ENCODE measurements at regions not wholly inside any gene's neighbourhood (a gene's known extent, or its start where the extent isn't known, plus 50 kb on each side); places are given as distances from the start of the nearest gene placed in this dataset.

DNA sequence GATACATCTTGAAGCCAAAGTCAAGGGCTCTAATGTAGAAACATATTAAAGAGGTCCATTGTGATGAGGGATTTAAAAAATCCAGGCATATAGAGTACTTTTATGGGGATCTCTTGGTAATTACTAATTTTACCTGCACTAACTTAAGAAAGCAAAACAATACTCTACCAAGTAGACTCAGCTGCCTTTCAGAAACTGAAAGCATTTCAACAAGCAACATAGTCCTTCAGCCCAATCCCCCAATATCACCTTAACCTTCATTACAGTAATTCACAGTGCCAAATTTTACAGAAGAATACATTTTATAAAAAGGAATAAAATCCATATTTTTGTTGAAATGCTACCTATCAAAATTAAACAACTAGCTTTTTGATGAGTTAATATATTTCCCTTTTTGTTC lies 422.9 kb downstream of the DTHD1 start:
- no peaks in the 10 kb centered on the region for H3K36me3 Mint-ChIP-seq (ENCODE audit: insufficient read depth, unreplicated experiment)
- BruUV-seq (replicated peaks), result no TSS peak

DNA sequence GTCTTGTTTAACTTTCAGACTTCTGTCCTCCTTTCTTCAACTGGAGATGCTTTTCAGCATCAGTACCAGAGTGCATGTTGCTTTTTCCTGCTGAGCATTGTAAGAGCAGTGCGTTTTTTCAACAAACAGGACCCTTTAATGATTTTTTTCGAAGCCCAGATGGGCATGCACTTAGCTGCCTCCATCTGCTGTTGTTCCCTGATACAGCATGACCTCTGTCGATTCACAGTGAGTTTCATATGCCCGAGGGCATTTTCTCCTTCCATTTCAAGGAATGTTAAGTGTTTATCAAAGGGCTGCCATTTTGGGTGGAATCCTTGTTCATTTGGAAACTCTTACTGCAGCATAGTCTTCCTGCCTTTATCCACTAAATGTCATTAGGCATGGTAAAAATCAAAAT lies 428.6 kb downstream of the DTHD1 start:
- no peaks in the 10 kb centered on the region for H3K4me1 Mint-ChIP-seq (ENCODE audit: low read depth, unreplicated experiment)
- no peaks in the 10 kb centered on the region for H3K9me3 Mint-ChIP-seq (ENCODE audit: low read depth, unreplicated experiment)
- no peaks in the 10 kb centered on the region for H3K27me3 Mint-ChIP-seq (ENCODE audit: unreplicated experiment)
- CTCF ChIA-PET, result no interaction called here
- no TSS peak for BruUV-seq (replicated peaks)
- TF ChIP-seq, protein P1, sequence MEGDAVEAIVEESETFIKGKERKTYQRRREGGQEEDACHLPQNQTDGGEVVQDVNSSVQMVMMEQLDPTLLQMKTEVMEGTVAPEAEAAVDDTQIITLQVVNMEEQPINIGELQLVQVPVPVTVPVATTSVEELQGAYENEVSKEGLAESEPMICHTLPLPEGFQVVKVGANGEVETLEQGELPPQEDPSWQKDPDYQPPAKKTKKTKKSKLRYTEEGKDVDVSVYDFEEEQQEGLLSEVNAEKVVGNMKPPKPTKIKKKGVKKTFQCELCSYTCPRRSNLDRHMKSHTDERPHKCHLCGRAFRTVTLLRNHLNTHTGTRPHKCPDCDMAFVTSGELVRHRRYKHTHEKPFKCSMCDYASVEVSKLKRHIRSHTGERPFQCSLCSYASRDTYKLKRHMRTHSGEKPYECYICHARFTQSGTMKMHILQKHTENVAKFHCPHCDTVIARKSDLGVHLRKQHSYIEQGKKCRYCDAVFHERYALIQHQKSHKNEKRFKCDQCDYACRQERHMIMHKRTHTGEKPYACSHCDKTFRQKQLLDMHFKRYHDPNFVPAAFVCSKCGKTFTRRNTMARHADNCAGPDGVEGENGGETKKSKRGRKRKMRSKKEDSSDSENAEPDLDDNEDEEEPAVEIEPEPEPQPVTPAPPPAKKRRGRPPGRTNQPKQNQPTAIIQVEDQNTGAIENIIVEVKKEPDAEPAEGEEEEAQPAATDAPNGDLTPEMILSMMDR (IDR thresholded peaks at IDR 0.05; ENCODE audit: unreplicated experiment), result no peak
- H3K27ac Mint-ChIP-seq (ENCODE audit: unreplicated experiment), result no peak overlapping the region
- no peaks in the 10 kb centered on the region for H3K36me3 Mint-ChIP-seq (ENCODE audit: insufficient read depth, unreplicated experiment)
- no peak for DNase-seq
- no peak overlapping the region for H3K4me3 Mint-ChIP-seq (ENCODE audit: low read depth, unreplicated experiment)
- intact Hi-C loops (cut with micrococcal nuclease; ENCODE audit: unreplicated experiment), result no loop called here

More for the DNA sequence above, 422.9 kb downstream of the DTHD1 start:
- Mint-ChIP-seq H3K9me3 (ENCODE audit: low read depth, unreplicated experiment) (peaks cover 2% of the 10 kb centered on the region), H3K4me3 (ENCODE audit: low read depth, unreplicated experiment) (no peak overlapping the region), H3K4me1 (ENCODE audit: low read depth, unreplicated experiment) (no peaks in the 10 kb centered on the region), H3K27me3 (ENCODE audit: unreplicated experiment) (no peaks in the 10 kb centered on the region), H3K27ac (ENCODE audit: unreplicated experiment) (no peak overlapping the region)
- DNase-seq, result no peak
- CTCF ChIA-PET, result interaction anchor here (0.7 kb wide), 1 partner anchor 296 kb away, joined by 3 read pairs; no protein-coding TSS in a partner anchor
- TF ChIP-seq, protein P1 (IDR thresholded peaks at IDR 0.05; ENCODE audit: unreplicated experiment), result no peak
- intact Hi-C loops (cut with micrococcal nuclease; ENCODE audit: unreplicated experiment), result no loop called here

DNA sequence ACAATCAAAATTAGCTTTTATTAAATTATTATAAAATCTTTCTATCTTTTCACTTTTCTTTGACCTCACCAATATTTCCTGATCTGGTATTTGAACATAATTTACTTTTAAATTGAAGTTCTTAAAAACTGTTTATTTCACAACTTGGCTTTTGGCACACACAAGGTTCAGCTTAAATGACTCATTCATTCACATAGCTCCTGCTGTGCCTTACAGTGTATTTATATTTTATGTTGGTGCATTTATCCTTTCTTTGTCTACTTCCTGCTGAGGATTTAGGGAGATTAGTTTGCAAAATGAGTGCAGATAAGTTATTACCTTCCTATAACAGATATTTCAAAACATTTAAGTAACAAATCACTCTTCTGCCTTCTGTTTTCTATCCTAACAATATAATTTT lies 430.6 kb downstream of the DTHD1 start:
- Mint-ChIP-seq H3K27ac (ENCODE audit: unreplicated experiment) (no peak overlapping the region), H3K36me3 (ENCODE audit: insufficient read depth, unreplicated experiment) (no peaks in the 10 kb centered on the region), H3K9me3 (ENCODE audit: low read depth, unreplicated experiment) (no peaks in the 10 kb centered on the region), H3K4me1 (ENCODE audit: low read depth, unreplicated experiment) (no peaks in the 10 kb centered on the region), H3K27me3 (ENCODE audit: unreplicated experiment) (no peaks in the 10 kb centered on the region), H3K4me3 (ENCODE audit: low read depth, unreplicated experiment) (no peak overlapping the region)
- TF ChIP-seq, protein P1 (IDR thresholded peaks at IDR 0.05; ENCODE audit: unreplicated experiment), result no peak
- CTCF ChIA-PET, result no interaction called here
- no peak for DNase-seq
- BruUV-seq (replicated peaks), result no TSS peak
- intact Hi-C loops (cut with micrococcal nuclease; ENCODE audit: unreplicated experiment), result no loop called here

DNA sequence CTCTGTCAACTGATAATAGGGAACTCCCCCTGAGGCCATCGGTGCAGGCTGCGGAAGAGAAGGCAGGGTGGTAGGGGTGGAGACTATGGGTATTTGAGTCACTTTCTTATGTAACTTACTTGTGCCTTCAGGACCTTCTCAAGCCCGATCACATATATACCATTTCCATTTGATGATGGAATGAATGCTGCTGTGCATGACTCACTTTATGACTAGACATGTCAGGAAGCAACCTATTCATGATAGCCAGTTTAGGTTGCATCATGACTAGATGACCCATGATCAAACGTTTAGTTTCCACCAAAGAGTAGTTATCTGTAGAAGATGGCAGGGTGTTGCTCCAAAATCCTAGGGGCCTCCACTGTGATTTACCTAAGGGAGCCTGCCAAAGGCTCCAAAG lies 435.5 kb downstream of the DTHD1 start:
- Mint-ChIP-seq H3K4me3 (ENCODE audit: low read depth, unreplicated experiment) (no peak overlapping the region), H3K4me1 (ENCODE audit: low read depth, unreplicated experiment) (no peaks in the 10 kb centered on the region), H3K36me3 (ENCODE audit: insufficient read depth, unreplicated experiment) (no peaks in the 10 kb centered on the region), H3K27ac (ENCODE audit: unreplicated experiment) (no peak overlapping the region), H3K27me3 (ENCODE audit: unreplicated experiment) (no peaks in the 10 kb centered on the region), H3K9me3 (ENCODE audit: low read depth, unreplicated experiment) (no peaks in the 10 kb centered on the region)
- DNase-seq, result no peak
- CTCF ChIA-PET, result no interaction called here
- TF ChIP-seq, protein P1 (IDR thresholded peaks at IDR 0.05; ENCODE audit: unreplicated experiment), result no peak
- intact Hi-C loops (cut with micrococcal nuclease; ENCODE audit: unreplicated experiment), result no loop called here
- BruUV-seq (replicated peaks), result no TSS peak

Data from Calu3 (cell line).